Mammary epithelial cell (primary cell): ENCODE measurements at regions not wholly inside any gene's neighbourhood (a gene's known extent, or its start where the extent isn't known, plus 50 kb on each side); places are given as distances from the start of the nearest gene placed in this dataset.

Experiments used
- CTCF ChIP-seq, 2 donors: IDR thresholded peaks in 1 of 2; conservative IDR thresholded peaks in 1 of 2; 2 replicates each; pipeline ENCODE4 v1.5.1; 2011 to 2012; ENCODE audit warnings: inconsistent platforms in 2 of 2, low read length in 2 of 2, mild to moderate bottlenecking in 2 of 2, control low read depth in 1 of 2, low read depth in 1 of 2; ENCODE audit not compliant: insufficient read depth in 1 of 2; ENCODE audit errors: extremely low read depth in 1 of 2
- EZH2 ChIP-seq: IDR thresholded peaks from 2 replicates; pipeline ENCODE4 v1.6.1; 2012; ENCODE audit warnings: low read length, inconsistent platforms, borderline replicate concordance

GRCh38 chr6:169985121-169986015 lies 233.9 kb downstream of the ERMARD start:
- TF ChIP-seq CTCF (conservative IDR thresholded peaks at IDR 0.05 in 1 of 2, IDR thresholded peaks at IDR 0.05 in 1 of 2; ENCODE audit: extremely low read depth in 1 of 2, insufficient read depth in 1 of 2, low read depth in 1 of 2, low read length in 2 of 2), result no peak
- no peak for TF ChIP-seq EZH2
